MM.1S (cell line): ENCODE measurements at regions not wholly inside any gene's neighbourhood (a gene's known extent, or its start where the extent isn't known, plus 50 kb on each side); places are given as distances from the start of the nearest gene placed in this dataset.

Experiments used
- DNase-seq: peaks from one replicate; pipeline ENCODE4 v3.0.0-alpha.2; 2015
- H2AFZ ChIP-seq: fragments of 300-600 bp; sonication (generic); 2 replicates; pipeline ENCODE4 v1.6.0; 2016; ENCODE audit warnings: antibody characterized with exemption, low read length
- H3F3A ChIP-seq: fragments of 300-600 bp; sonication (generic); 2 replicates; pipeline ENCODE4 v1.6.1; 2016; ENCODE audit warnings: mild to moderate bottlenecking, antibody characterized with exemption, low read length, moderate library complexity, mixed read lengths; ENCODE audit not compliant: insufficient read depth
- H3K27ac ChIP-seq: fragments of 300-600 bp; sonication (generic); 2 replicates; pipeline ENCODE4 v1.5.1; 2016; ENCODE audit warnings: mild to moderate bottlenecking, low read length
- H3K27me3 ChIP-seq: fragments of 300-600 bp; sonication (generic); replicated peaks from 2 replicates; pipeline ENCODE4 v1.6.0; 2016; ENCODE audit warnings: low read length; ENCODE audit not compliant: insufficient read depth
- H3K36me3 ChIP-seq: fragments of 300-600 bp; sonication (generic); replicated peaks from 2 replicates; pipeline ENCODE4 v1.6.1; 2016; ENCODE audit warnings: mild to moderate bottlenecking, low read length, mixed read lengths; ENCODE audit not compliant: insufficient read depth
- H3K4me1 ChIP-seq: fragments of 300-600 bp; sonication (generic); 2 replicates; pipeline ENCODE4 v1.6.1; 2016; ENCODE audit warnings: low read length, mixed read lengths
- H3K4me2 ChIP-seq: fragments of 300-600 bp; sonication (generic); 2 replicates; pipeline ENCODE4 v1.6.0; 2016; ENCODE audit warnings: low read depth, low read length
- H3K4me3 ChIP-seq: fragments of 300-600 bp; sonication (generic); 2 replicates; pipeline ENCODE4 v1.5.1; 2016; ENCODE audit warnings: low read length, mixed read lengths
- H3K79me2 ChIP-seq: fragments of 300-600 bp; sonication (generic); 2 replicates; pipeline ENCODE4 v1.6.1; 2016; ENCODE audit warnings: mixed run types, low read length, mixed read lengths
- H3K9ac ChIP-seq: fragments of 300-600 bp; sonication (generic); 2 replicates; pipeline ENCODE4 v1.6.1; 2016; ENCODE audit warnings: low read length, mixed read lengths
- H3K9me2 ChIP-seq: fragments of 300-600 bp; sonication (generic); replicated peaks from 2 replicates; pipeline ENCODE4 v1.6.1; 2016; ENCODE audit warnings: mild to moderate bottlenecking, low read length, mixed read lengths; ENCODE audit not compliant: insufficient read depth
- H3K9me3 ChIP-seq: fragments of 300-600 bp; sonication (generic); replicated peaks from 2 replicates; pipeline ENCODE4 v1.6.1; 2016; ENCODE audit warnings: mild to moderate bottlenecking, low read length, mixed read lengths; ENCODE audit not compliant: insufficient read depth
- H4K20me1 ChIP-seq: fragments of 300-600 bp; sonication (generic); 2 replicates; pipeline ENCODE4 v1.6.1; 2016; ENCODE audit warnings: mild to moderate bottlenecking, low read length, moderate library complexity, mixed read lengths; ENCODE audit not compliant: insufficient read depth
- EZH2 ChIP-seq: fragments of 300-600 bp; sonication (generic); optimal IDR thresholded peaks from 2 replicates; pipeline ENCODE3; 2017; ENCODE audit warnings: low read depth, mild to moderate bottlenecking, antibody characterized with exemption, low read length, mixed read lengths
- EZH2phosphoT487 ChIP-seq: fragments of 300-600 bp; sonication (generic); IDR thresholded peaks from 2 replicates; pipeline ENCODE4 v1.6.1; 2018; ENCODE audit warnings: antibody characterized with exemption, low read length
- TF ChIP-seq, protein P1 (sequence below): fragments of 300-600 bp; sonication (generic); IDR thresholded peaks from 2 replicates; pipeline ENCODE4 v1.5.1; 2016; ENCODE audit warnings: antibody characterized with exemption, low read length, mixed read lengths

DNA sequence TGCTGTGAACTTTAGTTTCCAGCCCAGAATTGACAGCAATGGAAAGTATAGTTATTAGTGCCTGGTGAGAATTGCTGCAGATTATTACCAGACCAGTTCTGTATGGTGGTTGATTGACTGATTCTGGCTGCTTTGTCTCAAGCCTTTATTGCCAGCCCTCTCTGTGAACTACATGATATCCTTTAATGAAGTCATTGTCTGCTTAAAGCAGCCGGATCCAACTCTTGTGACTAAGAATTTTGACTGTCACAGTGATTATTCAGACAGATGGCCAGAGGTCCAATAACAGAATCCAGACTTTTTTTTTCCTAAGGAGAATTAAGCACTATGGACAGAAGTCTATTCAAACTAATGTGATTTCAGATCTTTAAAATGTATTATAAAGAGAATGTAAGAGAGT, 1548.6 kb upstream of the B3GALT2 start:
- Histone ChIP-seq H3F3A (no peaks in the 10 kb centered on the region), H3K9ac (no peak overlapping the region), H3K4me2 (no peak overlapping the region), H3K36me3 (no peaks in the 10 kb centered on the region), H3K79me2 (no peaks in the 10 kb centered on the region), H3K9me2 (no peaks in the 10 kb centered on the region), H4K20me1 (no peaks in the 10 kb centered on the region), H3K4me3 (no peak overlapping the region), H3K27ac (no peak overlapping the region), H3K4me1 (0 out of 2 replicates have a peak, but pooled peaks cover 2% of the 10 kb centered on the region), H3K27me3 (no peaks in the 10 kb centered on the region), H3K9me3 (no peaks in the 10 kb centered on the region), H2AFZ (no peak overlapping the region)
- no peak for DNase-seq
- TF ChIP-seq EZH2 (no peak), EZH2phosphoT487 (no peak)
- TF ChIP-seq, protein P1, sequence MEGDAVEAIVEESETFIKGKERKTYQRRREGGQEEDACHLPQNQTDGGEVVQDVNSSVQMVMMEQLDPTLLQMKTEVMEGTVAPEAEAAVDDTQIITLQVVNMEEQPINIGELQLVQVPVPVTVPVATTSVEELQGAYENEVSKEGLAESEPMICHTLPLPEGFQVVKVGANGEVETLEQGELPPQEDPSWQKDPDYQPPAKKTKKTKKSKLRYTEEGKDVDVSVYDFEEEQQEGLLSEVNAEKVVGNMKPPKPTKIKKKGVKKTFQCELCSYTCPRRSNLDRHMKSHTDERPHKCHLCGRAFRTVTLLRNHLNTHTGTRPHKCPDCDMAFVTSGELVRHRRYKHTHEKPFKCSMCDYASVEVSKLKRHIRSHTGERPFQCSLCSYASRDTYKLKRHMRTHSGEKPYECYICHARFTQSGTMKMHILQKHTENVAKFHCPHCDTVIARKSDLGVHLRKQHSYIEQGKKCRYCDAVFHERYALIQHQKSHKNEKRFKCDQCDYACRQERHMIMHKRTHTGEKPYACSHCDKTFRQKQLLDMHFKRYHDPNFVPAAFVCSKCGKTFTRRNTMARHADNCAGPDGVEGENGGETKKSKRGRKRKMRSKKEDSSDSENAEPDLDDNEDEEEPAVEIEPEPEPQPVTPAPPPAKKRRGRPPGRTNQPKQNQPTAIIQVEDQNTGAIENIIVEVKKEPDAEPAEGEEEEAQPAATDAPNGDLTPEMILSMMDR = no peak

- no peak for DNase-seq
- no peak overlapping the region for H3K27ac ChIP-seq
- no peaks in the 10 kb centered on the region for H3K36me3 ChIP-seq
- H3K4me1 ChIP-seq = no peaks in the 10 kb centered on the region
- no peak overlapping the region for H2AFZ ChIP-seq
- H4K20me1 ChIP-seq = no peaks in the 10 kb centered on the region
- H3K4me2 ChIP-seq = no peak overlapping the region
- H3K27me3 ChIP-seq = no peaks in the 10 kb centered on the region
- H3K9me3 ChIP-seq = no peaks in the 10 kb centered on the region
- H3K9ac ChIP-seq = no peak overlapping the region
- no peak overlapping the region for H3K4me3 ChIP-seq
- no peaks in the 10 kb centered on the region for H3F3A ChIP-seq
- H3K9me2 ChIP-seq = no peaks in the 10 kb centered on the region
- H3K79me2 ChIP-seq = no peaks in the 10 kb centered on the region
- no peak for TF ChIP-seq EZH2phosphoT487
- no peak for TF ChIP-seq EZH2
- TF ChIP-seq, protein P1 = no peak
These were observed 1544.6 kb upstream of the B3GALT2 start for GRCh38 chr1:194731025-194731424.

DNA sequence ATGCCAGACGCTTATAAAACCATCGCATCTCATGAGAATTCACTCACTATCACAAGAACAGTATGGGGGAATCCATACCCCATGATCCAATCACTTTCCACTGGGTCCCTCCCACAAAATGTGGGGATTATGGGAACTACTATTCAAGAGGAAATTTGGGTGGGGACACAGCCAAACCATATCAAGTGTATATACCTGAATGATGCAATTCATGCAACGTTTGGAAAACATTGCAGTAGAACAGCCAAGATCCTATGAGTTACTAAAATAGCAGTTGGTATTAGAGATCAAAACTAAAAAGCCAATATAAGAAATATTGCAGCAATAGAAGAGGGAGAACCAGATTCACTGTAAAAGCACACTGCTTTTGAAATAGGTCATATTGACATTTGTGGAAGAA, 1543.9 kb upstream of the B3GALT2 start:
- no peak overlapping the region for H3K4me3 ChIP-seq
- H3K27ac ChIP-seq = no peak overlapping the region
- no peaks in the 10 kb centered on the region for H3K36me3 ChIP-seq
- TF ChIP-seq EZH2 (no peak), EZH2phosphoT487 (no peak)
- TF ChIP-seq, protein P1 = no peak
- H3K9ac ChIP-seq = no peak overlapping the region
- H4K20me1 ChIP-seq = no peaks in the 10 kb centered on the region
- DNase-seq = no peak
- H3F3A ChIP-seq = no peaks in the 10 kb centered on the region
- H3K9me3 ChIP-seq = no peaks in the 10 kb centered on the region
- no peaks in the 10 kb centered on the region for H3K9me2 ChIP-seq
- no peaks in the 10 kb centered on the region for H3K4me1 ChIP-seq
- no peaks in the 10 kb centered on the region for H3K79me2 ChIP-seq
- no peaks in the 10 kb centered on the region for H3K27me3 ChIP-seq
- no peak overlapping the region for H3K4me2 ChIP-seq
- H2AFZ ChIP-seq = no peak overlapping the region
